Stimulated activated CD8-positive, alpha-beta memory T cell treated with anti-CD3 and anti-CD28 coated beads, Interleukin-2, amount 100 ng/mL, for 48 hours (primary cell): ENCODE measurements at regions not wholly inside any gene's neighbourhood (a gene's known extent, or its start where the extent isn't known, plus 50 kb on each side); places are given as distances from the start of the nearest gene placed in this dataset.
"Not testable (repeated sequence)": the region's sequence is repeated elsewhere in the genome, so short reads cannot be mapped to it uniquely, and the experiment has no call there.

Experiments used
- DNase-seq, 2 donors: peaks; one replicate each; pipeline ENCODE4 v3.0.0-alpha.2; 2020; ENCODE audit warnings: low read depth in 2 of 2

GRCh38 chr13:104968876-104969275 is 1566.6 kb downstream of the EFNB2 start:
- no peak for DNase-seq

GRCh38 chr13:104967836-104968630 is 1567.4 kb downstream of the EFNB2 start:
- DNase-seq, result no peak

GRCh38 chr13:104967376-104967775 is 1568.1 kb downstream of the EFNB2 start:
- no peak for DNase-seq

DNA sequence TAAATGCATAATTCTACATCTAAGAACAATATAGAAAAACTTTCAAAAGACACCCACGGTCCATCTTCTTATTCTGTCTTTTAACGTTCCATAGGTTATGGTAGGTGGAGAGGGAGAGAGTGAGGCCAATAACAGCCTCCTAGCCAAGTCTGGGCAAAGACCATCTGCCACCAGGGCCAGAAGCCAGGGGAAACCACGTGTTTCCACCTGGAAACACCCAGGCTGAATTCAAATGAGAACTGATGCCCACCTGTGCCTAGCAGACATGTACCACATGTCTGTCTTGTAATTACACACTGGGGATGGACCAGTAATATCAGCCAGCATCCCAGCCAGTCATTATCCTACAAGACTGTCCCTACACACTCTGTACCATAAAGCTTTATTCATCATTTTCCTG is 1573.1 kb downstream of the EFNB2 start:
- no peak for DNase-seq

- no peak for DNase-seq
These were observed 1574.2 kb downstream of the EFNB2 start for GRCh38 chr13:104961246-104961645.

DNA sequence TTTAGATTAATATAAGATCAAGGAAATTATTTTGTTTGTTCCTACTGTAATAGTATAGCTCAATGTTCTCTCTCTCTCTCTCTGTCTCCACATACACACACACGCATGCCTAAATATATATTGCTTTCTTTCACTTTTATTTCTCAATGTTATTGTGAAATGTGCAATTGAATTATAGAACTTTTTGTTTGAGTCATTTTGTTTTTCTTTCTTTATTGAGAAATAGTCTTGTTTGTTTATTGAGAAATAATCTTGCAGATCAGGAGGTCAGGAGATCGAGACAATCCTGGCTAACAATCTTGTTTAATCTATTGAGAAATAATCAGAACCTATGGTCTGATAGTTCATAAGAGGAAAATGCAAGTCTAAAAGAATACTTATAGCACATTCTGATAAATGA is 1581.3 kb downstream of the EFNB2 start:
- DNase-seq, result no peak

- DNase-seq, result no peak
These were observed 1581.9 kb downstream of the EFNB2 start for GRCh38 chr13:104953588-104953987.

- no peak for DNase-seq
These were observed 1585.4 kb downstream of the EFNB2 start for GRCh38 chr13:104949840-104950740.

- no peak for DNase-seq
These were observed 1591.3 kb downstream of the EFNB2 start for GRCh38 chr13:104944176-104944575.

GRCh38 chr13:104943331-104943730 is 1592.1 kb downstream of the EFNB2 start:
- DNase-seq, result no peak

DNA sequence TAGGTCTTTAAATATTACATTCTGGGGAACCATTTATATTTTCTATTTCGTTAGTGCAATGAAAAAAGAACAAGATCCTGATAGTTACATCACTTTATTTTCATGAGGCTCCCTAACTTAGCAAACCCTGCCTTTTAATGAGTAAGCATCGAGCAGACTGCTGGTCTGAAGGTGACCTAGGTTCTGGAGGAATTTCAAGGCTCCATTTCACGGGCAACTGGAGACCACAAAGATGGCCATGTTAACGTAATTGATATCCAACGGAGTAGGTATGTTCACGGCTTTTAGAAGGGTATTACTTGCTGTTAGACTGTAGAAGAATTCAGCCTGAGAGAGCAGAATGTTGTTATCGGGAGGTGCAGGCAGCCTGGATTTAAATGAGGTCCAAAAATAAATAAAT is 1597.6 kb downstream of the EFNB2 start:
- no peak for DNase-seq

DNA sequence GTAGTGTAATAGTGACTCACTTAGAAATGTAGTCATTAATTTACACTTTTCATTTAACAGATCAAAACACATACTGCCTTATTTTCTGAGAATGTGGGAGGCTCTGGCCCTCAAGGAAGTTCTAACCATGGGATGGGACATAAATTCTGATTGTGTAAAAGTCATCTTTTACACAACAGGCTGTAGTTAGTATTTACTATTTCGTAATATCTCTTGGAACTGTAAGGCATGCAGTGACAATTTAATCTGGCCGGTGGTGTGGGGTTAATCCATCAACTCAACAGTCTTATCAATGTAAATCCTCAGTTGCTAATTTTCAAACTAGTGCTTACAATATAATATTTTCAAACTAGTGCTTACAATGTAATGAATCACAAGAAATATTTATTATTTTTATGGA is 1599.2 kb downstream of the EFNB2 start:
- no peak for DNase-seq

DNA sequence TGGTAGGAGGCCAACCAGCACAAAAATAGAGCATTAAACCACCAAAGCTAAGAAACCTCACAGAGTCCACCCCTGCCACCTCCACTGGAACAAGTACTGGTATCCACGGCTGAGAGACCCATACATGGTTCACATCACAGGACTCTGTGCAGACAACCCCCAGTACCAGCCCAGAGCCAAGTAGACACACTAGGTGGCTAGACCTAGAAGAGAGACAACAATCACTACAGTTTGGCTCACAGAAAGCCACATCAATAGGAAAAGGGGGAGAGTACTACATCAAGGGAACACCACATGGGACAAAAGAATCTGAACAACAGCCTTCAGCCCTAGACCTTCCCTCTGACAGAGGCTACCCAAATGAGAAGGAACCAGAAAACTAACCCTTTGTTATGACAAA is 1614.9 kb downstream of the EFNB2 start:
- DNase-seq, result not testable (repeated sequence)

- no peak for DNase-seq
These were observed 1615.4 kb downstream of the EFNB2 start for GRCh38 chr13:104920091-104920490.

- DNase-seq, result no peak
These were observed 1635.2 kb downstream of the EFNB2 start for GRCh38 chr13:104900191-104900817.

- DNase-seq, result no peak
These were observed 1637.0 kb downstream of the EFNB2 start for GRCh38 chr13:104898484-104898883.

GRCh38 chr13:104895521-104895920 is 1639.9 kb downstream of the EFNB2 start:
- DNase-seq, result no peak

DNA sequence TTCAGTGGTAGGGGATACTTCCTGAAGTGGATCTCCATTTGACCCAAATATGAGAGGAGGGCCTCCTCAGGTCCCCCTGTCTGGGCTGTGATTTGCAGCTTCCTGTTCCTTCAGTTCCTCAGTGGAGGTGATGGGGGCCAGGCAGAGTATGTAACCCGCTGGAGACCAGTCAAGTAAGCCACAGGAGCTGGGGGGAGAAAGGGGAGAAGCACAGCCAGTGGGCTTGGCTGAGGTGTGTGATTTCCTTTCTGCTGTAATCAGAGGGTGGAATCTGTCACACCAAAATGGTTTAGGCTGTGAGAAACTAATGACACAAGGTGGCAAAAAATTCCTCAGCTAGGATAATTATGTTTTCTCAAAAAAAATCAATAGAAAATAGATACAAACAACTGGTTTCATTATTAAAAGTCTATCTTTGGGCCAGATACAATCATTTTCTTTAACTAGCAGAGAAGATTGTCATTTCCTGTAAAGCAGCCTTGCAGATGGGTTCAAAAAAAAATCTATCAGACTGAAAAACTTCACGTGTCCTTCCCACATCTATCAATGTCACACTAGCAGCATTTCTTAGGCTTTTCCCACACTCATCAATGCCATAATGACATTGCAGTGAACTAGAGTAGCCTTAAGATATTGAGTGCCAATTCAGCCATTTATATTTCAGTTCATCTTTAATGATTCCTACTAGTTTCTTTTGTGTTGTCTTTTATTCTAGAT is 1660.3 kb downstream of the EFNB2 start:
- DNase-seq, result peak in 1 of 2 donors; percentile 1

- DNase-seq, result no peak
These were observed 1663.3 kb downstream of the EFNB2 start for GRCh38 chr13:104872153-104872552.

DNA sequence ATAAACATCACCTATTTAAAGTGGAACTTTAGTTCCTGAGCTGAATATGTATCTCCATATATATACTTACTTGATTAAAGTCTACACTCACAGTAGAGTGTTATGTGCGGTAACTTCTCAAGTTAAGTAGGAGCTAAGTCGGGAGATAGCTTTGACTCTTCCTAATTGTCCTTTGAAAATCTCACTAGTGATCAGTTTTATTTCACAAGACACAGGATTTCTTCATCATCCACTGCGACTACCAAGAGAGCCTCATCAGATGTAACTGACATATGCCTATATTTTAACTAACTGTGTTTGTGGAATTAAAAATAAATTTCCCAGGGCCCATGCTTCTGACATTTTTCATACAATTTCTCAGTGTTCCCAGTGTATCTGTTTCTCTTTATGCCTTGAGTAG is 1664.0 kb downstream of the EFNB2 start:
- no peak for DNase-seq

GRCh38 chr13:104869501-104869900 is 1666.0 kb downstream of the EFNB2 start:
- no peak for DNase-seq

GRCh38 chr13:104868806-104869205 is 1666.7 kb downstream of the EFNB2 start:
- DNase-seq, result no peak
